Panc1 (cell line): ENCODE measurements at regions not wholly inside any gene's neighbourhood (a gene's known extent, or its start where the extent isn't known, plus 50 kb on each side); places are given as distances from the start of the nearest gene placed in this dataset.

Experiments
- CTCF ChIP-seq: fragments of 450-650 bp; IDR thresholded peaks from 2 replicates; pipeline ENCODE4 v1.5.1; 2017; ENCODE audit warnings: mild to moderate bottlenecking
- POLR2AphosphoS5 ChIP-seq: IDR thresholded peaks from 2 replicates; pipeline ENCODE4 v1.6.1; 2012; ENCODE audit warnings: mild to moderate bottlenecking, low read depth, low read length, moderate library complexity
- REST ChIP-seq, 2 experiments: IDR thresholded peaks; 2 replicates each; pipeline ENCODE4 v1.6.1; 2011 to 2012; ENCODE audit warnings: low read depth in 2 of 2, control low read depth in 1 of 2, low read length in 1 of 2, mild to moderate bottlenecking in 1 of 2, moderate library complexity in 1 of 2; ENCODE audit not compliant: insufficient read depth in 1 of 2
- TCF7L2 ChIP-seq: IDR thresholded peaks from 2 replicates; pipeline ENCODE4 v1.6.1; 2011; ENCODE audit warnings: mild to moderate bottlenecking, low read depth, low read length, inconsistent platforms

GRCh38 chr7:68304536-68304935 lies 1293.7 kb upstream of the AUTS2 start:
- TF ChIP-seq REST (IDR thresholded peaks at IDR 0.05; ENCODE audit: insufficient read depth in 1 of 2, low read depth in 2 of 2, low read length in 1 of 2) (no peak), CTCF (no peak), TCF7L2 (no peak), POLR2AphosphoS5 (no peak)
